ENCODE measurements at regions not wholly inside any gene's neighbourhood (a gene's known extent, or its start where the extent isn't known, plus 50 kb on each side); places are given as distances from the start of the nearest gene placed in this dataset.

DNA sequence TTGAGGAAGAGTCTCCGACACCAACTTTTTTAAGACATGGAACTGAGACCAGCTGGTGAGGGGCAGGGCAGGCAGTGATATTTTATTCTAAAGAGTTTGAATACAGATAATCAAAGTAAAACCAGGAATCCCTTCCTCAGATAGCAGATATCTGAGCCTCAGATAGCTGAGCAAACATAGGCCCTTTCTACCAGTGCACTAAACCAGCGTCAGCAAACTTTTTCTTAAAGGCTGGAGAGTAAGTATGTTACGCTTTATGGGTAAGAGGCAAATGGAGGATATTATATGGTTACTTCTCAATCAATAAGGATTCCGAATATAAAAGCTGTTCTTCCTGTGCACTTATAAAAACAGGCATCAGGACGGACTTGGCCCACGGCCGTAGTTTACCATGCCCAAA, 73.9 kb downstream of the WNT5A start:
- no peak for DNase-seq

DNA sequence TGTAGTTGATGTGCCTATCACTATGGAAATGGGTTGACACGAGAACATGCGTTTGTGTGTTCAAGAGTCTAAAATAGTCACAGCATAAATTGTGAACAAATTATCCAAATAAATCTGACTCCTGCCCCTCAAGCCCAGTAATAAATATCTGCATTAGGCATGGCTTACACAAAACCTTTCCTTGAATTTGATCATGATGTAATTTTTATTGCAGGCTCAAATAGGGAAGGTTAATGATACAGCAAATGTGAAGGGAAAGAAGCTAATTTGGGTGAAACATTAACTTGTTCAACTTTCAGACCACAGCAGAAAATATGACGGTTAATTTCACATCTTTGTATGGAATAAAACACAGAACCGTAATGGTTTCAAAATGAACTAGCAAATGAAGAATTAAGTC, 74.6 kb downstream of the WNT5A start:
- DNase-seq, result no peak

DNA sequence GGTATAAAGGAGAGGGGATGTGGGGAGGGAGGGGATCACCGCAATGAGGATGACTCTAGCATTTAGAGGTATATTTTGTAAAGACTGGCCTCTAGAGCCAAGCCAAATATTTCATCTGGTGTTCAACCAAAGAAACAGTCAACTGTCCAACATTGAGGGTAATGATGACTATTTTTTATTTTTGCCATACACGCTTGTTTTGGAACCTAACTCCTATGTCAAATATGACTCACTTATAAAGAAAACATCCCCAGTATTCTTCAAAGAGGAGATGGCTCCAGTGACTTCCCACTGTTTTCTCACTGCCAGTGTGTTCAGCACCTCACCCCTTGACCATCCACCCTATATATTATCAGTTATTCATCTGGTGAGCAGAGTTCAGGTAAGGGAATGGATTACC, 77.3 kb downstream of the WNT5A start:
- no peak for DNase-seq

DNA sequence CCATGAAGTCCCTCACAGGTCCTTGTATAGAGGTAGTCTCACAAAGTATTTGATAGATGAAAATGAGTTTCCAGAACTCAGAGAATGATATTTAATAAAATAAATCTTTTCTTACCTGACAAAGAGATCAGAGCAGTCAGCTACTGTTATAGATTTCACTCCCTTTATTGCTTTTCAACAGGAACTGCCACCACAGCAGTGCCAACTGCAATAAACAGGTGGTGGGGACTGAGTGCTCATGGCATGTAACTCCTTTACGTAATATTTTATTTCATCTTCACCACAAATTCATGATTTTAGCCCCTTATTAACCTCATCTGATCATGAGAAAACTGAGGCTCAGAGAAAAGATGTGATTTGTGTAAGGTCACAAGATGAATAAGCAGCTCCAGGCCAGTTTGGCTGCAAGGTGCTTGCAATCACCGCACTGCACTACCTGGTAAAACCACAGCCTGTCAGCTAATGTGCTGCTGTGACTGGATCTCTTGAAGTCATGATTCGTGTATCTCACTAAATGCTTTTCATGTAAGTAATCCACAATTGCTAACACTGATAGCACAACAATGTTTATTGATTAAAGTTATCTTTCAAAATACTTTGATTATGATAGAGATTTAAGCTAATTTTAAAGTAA, 78.8 kb downstream of the WNT5A start:
- DNase-seq, result no peak

DNA sequence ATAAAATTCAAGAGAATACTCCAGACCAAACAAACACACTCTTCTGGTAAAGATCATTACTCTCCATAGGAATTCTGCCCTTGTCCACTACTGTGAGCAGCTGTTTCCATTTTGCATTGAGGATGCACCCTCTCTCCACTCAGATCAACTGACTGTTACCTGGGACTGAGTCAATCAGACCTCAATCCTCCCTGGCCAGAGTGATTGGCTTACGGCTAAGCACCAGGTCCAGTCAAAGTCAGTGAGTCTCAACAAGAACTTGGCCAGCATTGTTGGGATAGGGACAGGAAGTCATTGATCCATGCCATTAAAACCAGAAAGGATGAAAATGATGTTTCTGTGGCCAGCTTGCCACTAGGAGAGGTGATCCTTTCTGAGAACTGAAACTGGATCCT, 79.7 kb downstream of the WNT5A start:
- DNase-seq, result no peak

DNA sequence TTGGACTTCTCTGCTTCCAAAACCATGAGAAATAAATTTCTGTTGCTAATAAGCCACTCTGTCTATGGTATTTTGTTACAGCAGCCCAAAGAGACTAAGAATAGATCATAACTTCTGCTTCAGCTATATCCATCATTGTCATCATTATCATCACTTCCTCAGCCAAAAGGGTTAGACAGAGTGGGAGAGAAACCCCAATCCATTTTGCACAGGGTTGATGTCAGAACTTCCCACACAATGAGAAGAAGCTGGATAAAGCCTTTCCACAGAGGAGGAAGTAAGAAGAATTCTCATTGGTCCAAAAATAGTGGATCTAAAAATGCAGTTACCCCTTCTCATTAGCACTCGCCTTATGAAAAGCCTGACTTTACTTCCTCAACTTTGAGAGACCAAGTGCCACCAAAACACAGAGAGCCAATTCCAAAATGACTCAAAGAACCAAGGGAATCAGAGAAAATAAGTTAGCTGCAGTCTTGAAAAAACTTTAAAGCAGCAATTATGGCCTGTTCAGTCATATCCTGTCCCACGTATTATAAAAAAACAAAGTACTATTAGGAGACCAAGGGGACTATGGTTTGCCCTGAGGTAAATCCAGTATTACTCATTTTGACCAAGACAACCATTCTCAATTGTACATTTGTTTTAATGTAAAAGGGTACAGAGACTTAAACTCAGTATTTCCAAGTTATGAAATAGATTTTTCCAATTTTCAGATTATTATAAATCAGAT, 80.2 kb downstream of the WNT5A start:
- no peak for DNase-seq

DNA sequence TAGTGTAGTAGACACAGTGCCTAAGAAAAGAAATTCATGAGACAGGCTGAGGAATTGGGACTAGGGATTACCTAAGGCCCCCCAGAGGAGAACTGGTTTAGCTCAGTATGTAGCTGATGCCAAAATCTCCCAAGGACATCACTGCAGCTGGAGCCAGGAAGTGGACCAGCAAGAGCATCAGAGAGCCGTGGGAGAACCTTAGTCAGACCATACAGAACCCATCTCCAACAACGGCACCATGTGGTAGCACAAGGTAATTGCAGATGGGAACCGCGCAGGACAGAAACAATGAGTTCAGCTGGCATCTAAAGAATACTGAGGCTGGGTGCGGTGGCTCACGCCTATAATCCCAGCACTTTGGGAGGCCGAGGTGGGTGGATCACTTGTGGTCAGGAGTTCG, 81.7 kb downstream of the WNT5A start:
- peak; percentile 10 for DNase-seq

DNA sequence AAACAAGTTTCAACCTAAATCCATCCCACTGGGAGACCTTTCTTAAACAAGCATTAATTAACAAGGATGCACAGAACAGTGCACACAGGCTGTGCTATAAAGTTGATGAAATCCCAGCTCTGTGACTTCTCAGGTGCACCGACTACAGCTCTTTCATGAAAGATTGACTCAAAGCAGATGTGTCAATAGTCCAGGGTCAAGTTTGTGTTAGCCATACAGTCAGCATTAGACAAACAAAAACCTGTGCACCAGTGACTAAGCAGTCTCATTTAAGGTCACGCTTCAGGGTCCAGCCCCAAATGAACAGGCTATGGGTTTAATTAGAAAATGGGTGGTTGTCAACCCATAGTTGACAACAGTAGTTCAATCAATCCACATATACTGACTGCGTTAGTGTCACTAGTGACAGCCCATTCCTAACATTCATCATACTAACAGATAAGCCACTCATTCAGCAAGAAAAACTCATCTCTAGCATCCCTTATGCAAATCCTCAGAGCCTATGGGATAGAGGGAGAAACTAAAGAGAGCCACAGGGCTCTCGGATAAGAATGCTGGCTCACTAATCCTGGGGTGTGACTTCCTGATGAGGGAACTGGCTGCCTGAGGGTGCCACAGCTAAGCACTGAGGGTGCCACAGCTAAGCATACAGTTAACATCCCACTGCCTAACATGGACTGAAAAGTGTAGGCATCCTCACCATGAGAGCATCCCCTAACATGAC, 84.1 kb downstream of the WNT5A start:
- peak; percentile 11 for DNase-seq

DNA sequence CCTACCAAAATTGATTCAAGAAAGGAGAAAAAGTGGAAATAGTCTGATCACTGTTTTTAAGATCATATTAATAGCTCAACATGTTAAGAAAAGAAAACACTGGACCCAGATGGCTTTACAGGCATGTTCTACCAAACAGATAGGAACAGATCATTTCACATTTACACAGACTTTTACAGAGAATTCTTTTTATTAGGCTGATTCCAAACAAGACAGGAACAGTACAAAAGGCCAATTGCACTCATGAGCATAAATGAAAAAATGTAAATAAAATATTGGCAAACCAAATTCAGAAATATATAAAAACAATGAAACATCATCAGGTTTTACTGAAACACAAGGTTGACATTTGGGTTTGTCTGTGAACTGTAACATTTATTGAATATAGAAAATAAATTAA, 106.5 kb downstream of the WNT5A start:
- no peak for DNase-seq

DNA sequence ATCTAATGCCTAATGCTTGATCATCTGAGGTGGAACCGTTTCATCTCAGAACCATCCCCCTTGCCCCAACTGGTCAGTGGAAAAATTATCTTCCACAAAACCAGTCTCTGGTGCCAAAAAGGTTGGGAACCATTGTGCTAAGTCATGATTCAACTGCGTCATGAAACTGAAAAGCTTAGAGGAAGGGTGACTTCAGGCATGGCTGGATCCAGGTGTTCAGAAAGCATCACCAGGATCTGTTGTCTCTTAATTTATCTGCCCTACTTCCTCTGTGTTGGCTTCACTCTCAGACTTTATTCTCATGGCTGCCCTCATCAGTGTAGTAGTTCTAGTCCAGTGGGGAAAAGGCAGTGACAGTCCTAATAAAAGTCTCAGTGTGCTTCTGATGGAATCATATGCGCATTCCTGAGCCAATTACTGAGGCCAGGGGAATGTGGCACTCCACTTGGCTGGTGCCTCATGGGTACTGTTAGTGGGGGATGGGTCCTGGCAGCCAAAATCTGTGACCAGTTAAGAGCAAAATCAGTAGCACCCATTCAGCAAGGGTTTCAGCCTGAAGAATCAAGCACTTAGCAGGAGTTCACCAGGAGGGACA, 110.3 kb downstream of the WNT5A start:
- DNase-seq, result no peak

DNA sequence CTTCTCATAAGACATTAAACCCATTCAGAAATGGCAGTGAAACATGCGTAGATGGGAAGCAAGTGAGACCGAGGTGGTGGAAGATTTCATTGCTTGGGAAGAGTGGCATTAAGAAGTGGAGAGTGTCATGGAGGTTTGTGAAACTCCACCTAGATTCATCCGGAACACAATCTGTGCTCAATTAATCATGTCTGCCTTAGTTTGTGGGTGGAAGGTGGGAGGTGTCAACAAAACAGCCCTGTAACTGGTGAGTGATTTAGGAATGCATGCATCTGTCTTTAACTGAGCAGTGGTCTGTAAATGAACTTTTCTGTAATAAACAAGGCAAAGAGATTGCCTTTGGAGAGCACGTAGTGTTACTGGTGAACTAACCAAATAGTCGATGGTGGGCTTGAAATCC, 113.7 kb downstream of the WNT5A start:
- no peak for DNase-seq

DNA sequence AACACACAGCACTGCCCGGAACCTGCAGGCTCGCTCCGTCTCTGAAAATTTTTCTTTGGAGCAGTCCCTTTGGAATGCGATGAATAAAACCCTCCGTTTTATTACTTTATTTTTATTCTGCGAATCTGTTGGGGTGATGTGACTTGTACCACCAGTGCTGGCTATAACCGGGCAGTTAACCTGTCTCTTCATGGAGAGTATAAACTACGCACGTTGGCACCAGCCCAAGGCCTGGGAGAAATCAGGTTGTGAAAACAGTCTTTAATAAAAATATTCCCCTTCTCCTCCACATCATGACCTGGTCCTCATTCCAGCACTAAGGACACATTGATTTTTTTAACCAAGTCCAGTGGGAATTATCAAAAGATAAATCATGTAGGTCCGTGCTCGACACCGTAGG, 116.8 kb downstream of the WNT5A start:
- no peak for DNase-seq

DNA sequence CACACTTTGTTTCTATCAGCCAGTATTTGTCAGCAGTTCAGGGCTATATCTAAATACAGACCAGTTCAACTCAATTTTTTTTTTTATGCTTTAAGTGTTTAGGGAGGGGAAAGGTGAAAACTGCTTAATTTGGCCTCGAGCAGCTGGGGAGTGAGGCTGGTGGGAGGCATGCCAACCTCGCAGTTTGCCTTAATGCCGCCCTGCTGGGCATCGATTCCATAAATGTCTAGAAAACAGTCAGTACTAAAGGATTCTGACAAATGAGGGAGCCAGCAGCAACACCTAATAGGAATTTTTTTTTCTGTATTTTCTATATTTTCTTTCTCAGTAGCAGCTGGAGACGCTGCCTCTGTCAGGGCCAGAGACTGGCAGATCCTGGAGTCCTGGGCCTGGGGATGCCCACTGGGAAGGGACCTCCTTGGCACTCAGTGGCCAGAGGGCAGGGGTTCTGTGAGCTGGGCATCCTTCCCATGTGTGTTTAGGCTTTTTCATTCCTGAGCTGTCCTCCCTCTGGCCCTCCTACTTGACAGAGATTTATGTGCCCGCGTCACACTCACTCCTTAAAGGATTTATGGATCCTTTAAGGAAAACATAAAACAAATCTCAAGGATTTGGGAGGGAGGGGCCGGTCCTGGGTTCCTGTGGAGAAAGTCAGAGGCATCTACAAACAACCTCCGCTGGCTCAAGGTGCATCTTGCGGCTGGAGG, 117.8 kb downstream of the WNT5A start:
- no peak for DNase-seq

DNA sequence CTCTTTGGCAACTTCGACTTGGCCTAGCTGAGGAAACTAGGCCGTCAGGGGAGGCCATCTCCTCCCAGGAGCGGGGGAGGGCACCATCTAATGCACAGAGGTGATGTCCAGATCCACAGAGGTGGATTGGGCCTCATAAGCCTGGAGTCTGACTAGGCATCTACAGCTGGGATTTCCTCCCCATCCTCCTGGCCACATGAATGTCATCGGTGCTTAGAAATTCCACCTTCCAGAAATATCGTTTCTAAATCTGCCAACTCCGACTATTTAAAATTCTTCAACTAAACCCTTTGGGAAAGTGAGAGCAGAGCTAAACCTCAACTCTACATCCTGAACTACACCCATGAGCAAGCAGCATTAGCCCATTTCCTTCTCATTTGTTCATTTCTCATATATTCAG, 118.7 kb downstream of the WNT5A start:
- no peak for DNase-seq

DNA sequence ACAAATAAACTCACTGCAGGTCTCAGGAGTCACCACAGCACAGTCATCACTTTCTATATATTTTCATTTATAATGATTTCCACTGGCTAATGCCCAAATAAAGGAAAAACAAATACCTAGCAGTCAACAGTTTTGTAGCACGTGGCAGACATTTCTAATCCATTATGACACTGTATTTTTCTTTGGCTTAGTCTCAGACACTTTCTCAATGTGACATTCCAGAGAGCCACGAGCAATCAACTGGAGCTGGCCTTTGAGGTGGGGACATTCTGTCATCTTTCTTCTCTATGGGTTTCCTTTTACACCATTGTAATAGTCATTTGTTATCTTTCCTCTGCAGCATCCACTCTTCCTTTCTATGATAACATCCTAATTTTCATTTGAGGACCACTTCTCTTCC, 119.7 kb downstream of the WNT5A start:
- no peak for DNase-seq

DNA sequence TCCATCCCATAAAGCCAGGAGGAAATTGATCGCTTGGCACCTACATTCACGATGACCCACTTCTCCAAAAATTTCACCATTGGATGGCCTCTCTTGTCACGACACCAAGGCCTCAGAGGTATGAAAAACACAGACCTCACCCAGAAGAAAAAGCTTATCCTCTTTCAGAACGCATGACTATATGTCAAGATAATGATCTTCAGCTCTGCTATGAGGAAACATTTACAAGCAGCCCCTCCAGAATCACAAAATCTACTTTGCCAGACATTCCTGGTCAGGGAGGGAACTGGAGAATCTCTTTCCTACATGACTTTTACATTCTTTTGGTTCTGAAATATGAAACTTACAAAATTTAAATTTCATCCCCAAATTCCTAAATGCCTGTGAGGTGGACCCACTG, 122.7 kb downstream of the WNT5A start:
- no peak for DNase-seq

DNA sequence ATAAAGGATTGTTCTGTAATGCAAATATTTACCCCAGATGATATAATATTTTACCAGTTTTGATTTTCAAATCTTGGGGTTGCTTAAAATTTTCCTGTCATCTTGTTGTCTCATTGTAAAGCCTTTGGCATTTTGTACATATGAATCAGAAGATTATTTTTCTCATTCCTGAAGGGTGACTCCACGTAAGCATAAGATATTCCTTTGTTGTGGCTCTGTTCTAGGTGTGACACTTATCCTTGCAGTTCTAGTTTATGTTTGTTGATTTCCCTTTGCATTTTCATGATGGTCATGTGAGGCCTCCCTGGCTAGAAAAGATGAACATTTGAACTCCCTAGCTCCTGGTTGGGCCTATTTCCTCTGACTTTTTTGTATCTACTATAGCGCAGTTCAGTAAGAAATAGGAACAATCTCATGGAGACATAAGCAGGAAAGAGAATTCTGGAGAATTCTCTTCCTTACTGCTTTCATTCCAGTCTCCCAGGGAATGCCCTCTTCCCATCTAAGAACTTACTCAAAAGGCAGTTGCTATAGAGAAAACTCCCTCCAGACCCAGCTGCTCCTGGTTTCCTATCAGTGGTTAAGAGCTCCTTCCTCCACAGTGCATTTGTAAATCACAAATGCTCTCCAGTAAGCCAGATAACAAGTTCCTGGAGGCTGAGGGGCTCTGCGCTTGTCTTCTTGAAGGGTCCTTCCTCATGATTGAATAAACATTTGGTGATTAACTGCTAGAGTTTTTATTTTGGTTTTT, 124.7 kb downstream of the WNT5A start:
- peak; percentile 74 for DNase-seq

DNA sequence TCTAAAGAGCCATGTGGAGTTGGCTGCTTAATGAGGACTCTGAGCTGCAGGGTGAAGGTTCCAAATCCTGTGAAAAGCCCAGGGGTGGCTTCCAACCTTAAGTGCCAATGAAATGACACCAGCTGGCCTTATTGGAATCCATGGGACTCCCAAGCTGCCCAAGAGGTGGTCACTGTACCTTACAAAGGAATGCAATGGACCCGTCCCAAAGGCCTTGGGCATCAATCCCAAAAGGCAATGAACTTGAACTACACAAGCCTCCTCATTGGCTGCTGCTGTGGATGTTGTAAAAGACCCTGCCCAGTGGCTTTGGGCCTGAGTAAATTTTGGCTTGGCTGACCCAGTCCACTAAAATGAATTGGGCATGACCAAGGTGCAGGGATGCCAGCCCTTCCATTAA, 129.3 kb downstream of the WNT5A start:
- DNase-seq, result no peak

DNA sequence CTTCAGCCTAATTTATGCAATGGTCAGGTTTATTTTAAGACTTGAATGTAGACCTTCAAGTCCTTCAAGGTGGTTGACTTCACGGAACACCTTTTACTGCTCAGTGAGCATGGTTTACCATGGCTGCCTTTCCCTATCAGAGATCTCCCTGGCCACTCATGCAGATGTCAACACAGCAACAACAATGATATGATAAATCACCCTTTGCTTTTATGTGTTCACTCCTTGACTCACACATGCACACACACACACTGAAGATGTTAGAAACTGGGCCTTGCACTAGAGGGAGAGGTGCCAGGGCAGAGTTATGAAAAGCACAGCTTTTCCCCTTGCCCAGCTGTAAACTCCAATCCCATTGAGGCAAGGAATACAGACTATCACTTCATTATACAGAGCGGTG, 134.4 kb downstream of the WNT5A start:
- no peak for DNase-seq

DNA sequence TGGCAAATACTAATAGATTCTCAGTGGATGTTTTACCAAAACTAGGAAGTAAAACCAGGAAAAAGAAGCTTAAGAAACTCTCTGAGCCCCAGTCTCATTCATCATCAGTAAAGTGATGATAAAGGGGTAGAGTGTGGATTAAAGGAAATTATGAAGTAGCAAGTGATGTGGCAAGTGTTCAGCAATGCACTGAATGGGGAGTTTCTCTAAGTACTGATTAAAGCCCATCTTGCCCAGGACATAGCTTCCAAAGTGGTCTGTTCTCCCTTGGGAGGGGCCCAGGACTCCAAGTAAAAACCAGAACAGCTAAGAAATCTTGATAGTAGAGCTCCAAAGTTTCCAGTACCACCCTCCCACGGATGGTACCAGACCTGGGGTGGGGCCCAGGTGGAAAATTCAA, 137.3 kb downstream of the WNT5A start:
- DNase-seq, result no peak

DNA sequence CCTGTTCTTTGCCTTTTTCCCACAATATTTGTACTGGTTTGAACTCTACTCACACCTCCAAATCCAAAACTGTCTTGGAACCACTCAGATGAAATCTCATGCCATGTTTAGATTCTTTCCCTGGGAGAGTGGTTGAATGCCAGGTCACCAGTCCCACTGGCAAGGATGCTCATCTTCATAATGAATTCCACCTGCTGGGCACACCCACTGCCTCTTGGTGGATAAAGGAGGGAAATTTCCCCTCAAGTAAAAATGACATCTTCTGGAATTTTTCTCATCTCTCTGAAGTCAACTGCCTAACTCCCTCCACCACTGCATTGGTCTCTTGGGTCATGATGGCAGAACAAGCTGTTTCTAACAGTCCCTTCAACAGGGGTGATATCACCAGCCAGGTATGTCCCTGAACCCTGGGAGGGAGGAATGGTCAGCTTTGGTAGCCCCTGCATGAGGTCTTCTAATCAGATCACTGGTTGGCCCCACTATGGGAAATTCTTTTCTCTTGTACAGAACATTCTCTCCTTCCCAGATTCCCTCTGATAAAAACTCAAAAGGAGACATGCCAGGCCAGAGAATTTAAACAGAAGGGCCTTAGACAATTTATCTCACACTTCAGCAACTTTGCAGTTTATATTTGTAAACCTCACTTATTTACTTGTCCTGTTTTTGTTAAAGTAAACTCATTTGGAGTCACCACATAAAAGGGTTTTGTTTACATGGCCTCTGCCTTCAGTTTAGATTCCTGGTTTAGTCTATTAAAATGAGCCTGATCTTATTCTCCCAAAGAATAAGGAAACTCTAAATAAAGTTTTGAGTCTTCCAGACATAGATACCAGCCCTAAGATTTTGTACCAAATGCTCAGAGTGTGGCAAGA, 143.4 kb downstream of the WNT5A start:
- no peak for DNase-seq

All from HCEC 1CT (cell line).